Panc1 (cell line): ENCODE measurements at regions not wholly inside any gene's neighbourhood (a gene's known extent, or its start where the extent isn't known, plus 50 kb on each side); places are given as distances from the start of the nearest gene placed in this dataset.

ENCODE experiments used
- ATAC-seq: fragments of 200-7000 bp; cut with Tn5 transposase; 2 replicates; pipeline ENCODE4 v1.9.1; 2020; ENCODE audit warnings: mild to moderate bottlenecking, moderate library complexity
- BruUV-seq: library from RNA; stranded (reverse); fragments of 400-500 nt; replicated peaks from 2 replicates; lab custom pipeline; 2021; lab: Mats Ljungman, UMichigan
- CTCF ChIA-PET: fragments of 300-600 bp; sonication (Branson Sonifier 250); formaldehyde crosslinking; loops from one replicate; lab custom pipeline; 2022; ENCODE audit warnings: antibody characterized with exemption; lab: Charles Lee
- POLR2A ChIA-PET: fragments of 300-600 bp; sonication (Branson Sonifier 250); formaldehyde crosslinking; loops from one replicate; lab custom pipeline; 2022; ENCODE audit warnings: antibody characterized with exemption; lab: Charles Lee
- DNase-seq: peaks from one replicate; pipeline ENCODE4 v3.0.0-alpha.2; 2010; ENCODE audit warnings: low read depth, low spot score
- H3K27ac ChIP-seq: 2 replicates; pipeline ENCODE4 v1.5.1; 2011; ENCODE audit warnings: mild to moderate bottlenecking, low read length, inconsistent platforms
- H3K27me3 ChIP-seq: fragments of 200-500 bp; sonication (Bioruptor generic); 2 replicates; pipeline ENCODE4 v1.6.0; 2014; ENCODE audit warnings: low read length, inconsistent platforms; ENCODE audit not compliant: control insufficient read depth, insufficient read depth
- H3K36me3 ChIP-seq: fragments of 200-500 bp; sonication (Bioruptor generic); 2 replicates; pipeline ENCODE4 v1.5.1; 2014; ENCODE audit warnings: inconsistent platforms, mild to moderate bottlenecking, low read length, moderate library complexity; ENCODE audit not compliant: control insufficient read depth, insufficient read depth
- H3K4me1 ChIP-seq: 2 replicates; pipeline ENCODE4 v1.5.1; 2011; ENCODE audit warnings: inconsistent platforms, mild to moderate bottlenecking, low read length, moderate library complexity; ENCODE audit not compliant: control insufficient read depth, insufficient read depth
- H3K4me3 ChIP-seq, 2 experiments: 2 replicates each; pipeline ENCODE4 v1.5.1; 2011 to 2012; ENCODE audit warnings: low read depth in 2 of 2, low read length in 2 of 2, mild to moderate bottlenecking in 2 of 2, inconsistent platforms in 1 of 2, moderate library complexity in 1 of 2
- H3K9me3 ChIP-seq: fragments of 200-500 bp; sonication (Bioruptor generic); 2 replicates; pipeline ENCODE4 v1.5.1; 2014; ENCODE audit warnings: low read depth, mild to moderate bottlenecking, inconsistent platforms, low read length, moderate library complexity; ENCODE audit not compliant: control insufficient read depth, insufficient read depth
- CTCF ChIP-seq: fragments of 450-650 bp; IDR thresholded peaks from 2 replicates; pipeline ENCODE4 v1.5.1; 2017; ENCODE audit warnings: mild to moderate bottlenecking
- POLR2AphosphoS5 ChIP-seq: IDR thresholded peaks from 2 replicates; pipeline ENCODE4 v1.6.1; 2012; ENCODE audit warnings: mild to moderate bottlenecking, low read depth, low read length, moderate library complexity
- REST ChIP-seq, 2 experiments: IDR thresholded peaks; 2 replicates each; pipeline ENCODE4 v1.6.1; 2011 to 2012; ENCODE audit warnings: low read depth in 2 of 2, control low read depth in 1 of 2, low read length in 1 of 2, mild to moderate bottlenecking in 1 of 2, moderate library complexity in 1 of 2; ENCODE audit not compliant: insufficient read depth in 1 of 2
- SIN3A ChIP-seq: IDR thresholded peaks from 2 replicates; pipeline ENCODE4 v1.6.1; 2012; ENCODE audit warnings: low read depth, mild to moderate bottlenecking, low read length, moderate library complexity, borderline replicate concordance; ENCODE audit not compliant: insufficient read depth
- TCF7L2 ChIP-seq: IDR thresholded peaks from 2 replicates; pipeline ENCODE4 v1.6.1; 2011; ENCODE audit warnings: mild to moderate bottlenecking, low read depth, low read length, inconsistent platforms
- in situ Hi-C: cut with HindIII; loops from 2 replicates; pipeline ENCODE4 v1.10.0; 2016; ENCODE audit warnings: low sequenced_read_pairs, low pct_unique_long_range_greater_than_20kb
- intact Hi-C: fragments of 100-400 bp; cut with micrococcal nuclease; formaldehyde crosslinking; loops from one replicate; pipeline ENCODE4 v1.10.0; 2022; ENCODE audit not compliant: unreplicated experiment

- Histone ChIP-seq H3K9me3 (no peaks in the 10 kb centered on the region), H3K4me3 (no peak overlapping the region), H3K27me3 (peaks cover 16% of the 10 kb centered on the region), H3K36me3 (no peaks in the 10 kb centered on the region), H3K27ac (no peak overlapping the region), H3K4me1 (no peaks in the 10 kb centered on the region)
- ChIA-PET CTCF (no interaction called here), POLR2A (no interaction called here)
- ATAC-seq (no peak), DNase-seq (no peak)
- TF ChIP-seq CTCF, result no peak
- TF ChIP-seq REST (IDR thresholded peaks at IDR 0.05; ENCODE audit: insufficient read depth in 1 of 2, low read depth in 2 of 2, low read length in 1 of 2), result no peak
- no peak for TF ChIP-seq TCF7L2
- intact Hi-C loops (no loop called here), in situ Hi-C loops (no loop called here)
- BruUV-seq, result no TSS peak
These were observed 180.7 kb downstream of the TEX36 start for GRCh38 chr10:125502276-125502675.

GRCh38 chr10:125495386-125495785, 187.6 kb downstream of the TEX36 start:
- DNase-seq, result no peak
- Histone ChIP-seq H3K4me3 (no peak overlapping the region), H3K27ac (no peak overlapping the region), H3K4me1 (no peaks in the 10 kb centered on the region), H3K27me3 (peaks cover 36% of the 10 kb centered on the region), H3K36me3 (no peaks in the 10 kb centered on the region), H3K9me3 (no peaks in the 10 kb centered on the region)
- TF ChIP-seq CTCF (no peak), SIN3A (no peak), POLR2AphosphoS5 (no peak), TCF7L2 (no peak), REST (IDR thresholded peaks at IDR 0.05; ENCODE audit: insufficient read depth in 1 of 2, low read depth in 2 of 2, low read length in 1 of 2) (no peak)
- intact Hi-C loops, result no loop called here
- in situ Hi-C loops, result no loop called here
- CTCF ChIA-PET, result no interaction called here
- ATAC-seq, result no peak
- BruUV-seq, result no TSS peak
- POLR2A ChIA-PET, result no interaction called here
